CD4-positive, alpha-beta T cell treated with Interleukin-12 subunit alpha and Interleukin-12 subunit beta, for 1 hour (primary cell): ENCODE measurements at regions not wholly inside any gene's neighbourhood (a gene's known extent, or its start where the extent isn't known, plus 50 kb on each side); places are given as distances from the start of the nearest gene placed in this dataset.
A peak's percentile ranks its signal among the peaks of the same experiment; 100 is the strongest.
"Not testable (repeated sequence)": the region's sequence is repeated elsewhere in the genome, so short reads cannot be mapped to it uniquely, and the experiment has no call there.

Source experiments
- DNase-seq: peaks from one replicate; pipeline ENCODE4 v3.0.0-alpha.2; 2020

- DNase-seq: no peak
Observed at GRCh38 chr5:91283326-91283725, 99.8 kb downstream of the ARRDC3 start.

- no peak for DNase-seq
Observed at GRCh38 chr5:91282210-91282609, 100.9 kb downstream of the ARRDC3 start.

- no peak for DNase-seq
Observed at GRCh38 chr5:91281401-91281800, 101.7 kb downstream of the ARRDC3 start.

DNA sequence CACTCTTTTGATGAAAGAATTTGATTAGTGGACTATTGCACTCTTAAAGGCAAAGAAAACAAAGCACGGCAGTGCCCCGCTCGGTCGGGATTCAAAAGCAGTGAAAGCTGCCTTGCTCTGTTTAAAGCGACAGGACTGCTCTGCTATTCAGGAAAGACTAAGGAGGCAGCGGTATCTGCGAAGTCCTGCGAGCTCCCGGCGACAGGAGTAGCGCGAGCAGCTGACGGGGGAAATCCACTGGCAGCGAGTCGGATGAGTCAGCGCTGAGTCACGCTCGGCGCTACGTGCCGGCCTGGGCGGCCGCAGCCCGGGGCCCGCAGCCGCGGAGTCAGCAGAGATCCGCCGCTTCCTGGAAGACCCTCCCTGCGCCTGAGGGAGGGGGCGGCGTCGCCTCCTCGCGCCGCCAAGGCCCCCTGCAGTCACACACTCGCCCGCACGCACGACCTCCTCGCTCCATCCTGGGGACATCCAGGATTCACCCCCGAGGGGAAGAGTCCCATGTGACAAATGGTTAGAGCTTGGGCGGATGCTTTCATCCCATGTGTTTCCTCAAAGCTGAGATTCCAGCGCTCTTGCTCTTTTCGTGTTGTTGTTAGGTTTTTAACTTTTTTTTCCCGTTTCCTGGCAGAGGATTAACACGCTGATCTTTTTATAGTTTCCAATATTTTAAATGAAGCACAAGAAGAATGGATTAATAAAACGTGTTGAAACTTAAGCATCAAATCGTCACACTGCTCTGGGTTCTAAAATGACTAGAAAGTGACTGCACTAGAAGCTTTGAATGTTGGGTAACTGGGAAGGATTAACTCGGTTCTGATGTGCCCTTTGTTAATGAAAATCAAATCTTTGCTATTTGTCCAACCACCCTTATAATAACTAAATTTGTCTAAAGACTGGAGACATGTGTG is 102.5 kb downstream of the ARRDC3 start:
- peak; percentile 85 for DNase-seq

- DNase-seq: no peak
Observed at GRCh38 chr5:91277840-91278239, 105.3 kb downstream of the ARRDC3 start.

GRCh38 chr5:91277093-91277626 is 106.0 kb downstream of the ARRDC3 start:
- no peak for DNase-seq

- DNase-seq: no peak
Observed at GRCh38 chr5:91272858-91273257, 110.3 kb downstream of the ARRDC3 start.

DNA sequence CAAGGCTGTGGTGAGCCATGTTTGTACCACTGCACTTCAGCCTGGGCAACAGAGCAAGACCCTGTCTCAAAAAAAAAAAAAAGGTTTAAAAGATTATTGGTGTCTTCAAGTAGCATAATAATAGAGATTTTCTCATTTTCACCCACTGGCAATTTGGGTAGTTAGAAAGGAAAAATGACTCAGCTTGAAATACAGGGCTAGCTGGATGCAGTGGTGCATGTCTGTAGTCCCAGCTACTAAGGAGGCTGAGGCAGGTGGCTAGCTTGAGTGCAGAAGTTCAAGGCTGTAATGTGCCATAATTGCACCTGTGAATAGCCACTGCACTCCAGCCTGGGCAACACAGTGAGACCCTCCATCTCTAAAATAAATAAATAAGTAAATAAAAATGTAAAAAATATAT is 111.1 kb downstream of the ARRDC3 start:
- no peak for DNase-seq

DNA sequence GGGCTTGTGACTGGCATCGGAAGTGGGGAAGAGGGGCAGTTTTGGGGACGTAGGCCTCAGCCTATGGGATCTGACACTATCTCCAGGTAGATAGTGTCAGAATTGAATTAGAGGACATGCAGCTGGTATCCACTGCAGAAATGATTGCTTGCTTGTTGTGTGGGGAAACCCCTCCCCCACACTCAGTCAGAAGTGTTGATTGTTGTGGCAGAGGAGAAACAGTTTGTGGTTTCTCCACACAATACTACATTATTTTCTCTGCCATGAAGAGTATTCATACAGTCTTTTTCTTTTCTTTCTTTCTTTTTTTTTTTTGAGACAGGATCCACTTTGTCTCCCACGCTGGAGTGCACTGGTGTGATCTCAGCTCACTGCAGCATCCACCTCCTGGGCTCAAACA is 113.9 kb downstream of the ARRDC3 start:
- DNase-seq: peak; percentile 16

DNA sequence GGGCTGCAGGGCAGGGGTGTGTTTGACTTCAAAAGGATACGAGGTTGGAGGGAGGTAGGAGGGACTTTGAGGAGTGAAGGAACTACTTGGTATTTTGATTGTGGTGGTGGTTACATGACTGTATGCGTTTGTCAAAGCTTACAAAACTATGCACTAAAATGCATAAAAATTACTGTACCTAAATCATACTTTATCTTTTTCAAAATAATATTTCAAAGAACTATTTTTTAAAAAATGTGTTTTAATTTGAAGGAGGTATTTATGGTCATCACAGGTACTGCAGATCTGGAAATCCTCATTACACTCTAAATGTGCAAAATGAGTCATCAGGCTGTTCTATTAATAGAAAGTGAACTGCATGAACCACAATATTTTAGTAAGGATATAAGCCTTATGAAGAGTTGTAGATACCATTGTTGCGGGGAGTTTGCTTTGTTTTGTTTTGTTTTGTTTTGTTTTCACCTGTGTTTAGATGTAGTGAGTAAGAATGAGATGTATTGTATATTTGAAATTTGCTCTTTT is 116.9 kb downstream of the ARRDC3 start:
- peak; percentile 7 for DNase-seq

- no peak for DNase-seq
Observed at GRCh38 chr5:91264311-91265051, 118.6 kb downstream of the ARRDC3 start.

- no peak for DNase-seq
Observed at GRCh38 chr5:91263898-91264297, 119.2 kb downstream of the ARRDC3 start.

GRCh38 chr5:91257301-91257700 is 125.8 kb downstream of the ARRDC3 start:
- DNase-seq: no peak

DNA sequence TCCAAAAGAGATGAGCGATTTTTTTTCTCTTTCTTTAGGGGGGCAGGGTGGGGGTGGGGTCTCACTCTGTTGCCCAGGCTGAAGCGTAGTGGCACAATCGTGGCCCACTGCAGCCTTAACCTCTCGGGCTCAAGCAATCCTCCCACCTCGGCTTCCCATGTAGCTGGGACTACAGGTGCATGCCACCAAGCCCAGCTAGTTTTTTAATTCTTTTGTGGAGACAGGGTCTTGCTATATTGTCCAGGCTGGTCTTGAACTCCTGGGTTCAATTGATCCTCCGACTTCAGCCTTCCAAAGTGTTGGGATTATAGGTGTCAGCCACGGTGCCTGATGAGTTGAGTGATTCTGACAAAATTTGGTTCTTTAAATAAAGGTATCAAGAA is 127.0 kb downstream of the ARRDC3 start:
- no peak for DNase-seq

- DNase-seq: no peak
Observed at GRCh38 chr5:91255396-91256141, 127.5 kb downstream of the ARRDC3 start.

DNA sequence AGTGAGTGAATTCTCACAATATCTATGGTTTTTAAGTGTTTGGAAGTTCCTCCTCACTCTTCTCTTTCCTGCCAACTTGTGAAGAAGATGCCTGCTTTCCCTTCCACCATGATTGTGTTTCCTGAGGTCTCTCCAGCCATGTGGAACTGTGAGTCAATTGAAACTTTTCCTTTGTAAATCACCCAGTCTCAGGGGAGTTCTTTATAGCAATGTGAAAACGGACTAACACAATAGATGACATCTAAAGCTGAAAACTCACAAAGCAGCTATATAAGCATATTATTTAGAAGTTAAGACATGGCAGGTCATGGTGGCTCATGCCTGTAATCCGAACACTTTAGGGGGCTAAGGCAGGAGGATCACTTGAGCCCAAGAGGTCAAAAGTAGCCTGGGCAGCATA is 130.2 kb downstream of the ARRDC3 start:
- no peak for DNase-seq

- DNase-seq: no peak
Observed at GRCh38 chr5:91245871-91246270, 137.2 kb downstream of the ARRDC3 start.

DNA sequence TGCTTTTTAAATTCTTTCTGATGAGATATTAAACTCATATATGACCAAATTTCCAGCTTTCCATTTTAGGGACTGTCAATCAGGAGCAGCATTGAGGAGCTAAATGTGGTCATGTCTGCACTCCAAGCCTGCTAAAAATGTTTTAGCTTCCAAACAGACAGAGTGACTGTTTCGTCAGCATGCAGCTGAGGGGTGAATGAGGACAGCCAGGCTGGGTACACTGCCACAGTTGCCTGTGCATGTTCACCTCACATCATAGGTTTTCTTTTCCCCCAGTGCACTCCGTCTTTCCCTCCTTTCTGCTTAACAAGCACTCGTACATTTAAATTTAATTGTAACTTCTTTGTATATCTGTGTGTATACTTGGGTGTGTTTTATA is 138.1 kb downstream of the ARRDC3 start:
- DNase-seq: no peak

GRCh38 chr5:91244380-91245073 is 138.6 kb downstream of the ARRDC3 start:
- no peak for DNase-seq

DNA sequence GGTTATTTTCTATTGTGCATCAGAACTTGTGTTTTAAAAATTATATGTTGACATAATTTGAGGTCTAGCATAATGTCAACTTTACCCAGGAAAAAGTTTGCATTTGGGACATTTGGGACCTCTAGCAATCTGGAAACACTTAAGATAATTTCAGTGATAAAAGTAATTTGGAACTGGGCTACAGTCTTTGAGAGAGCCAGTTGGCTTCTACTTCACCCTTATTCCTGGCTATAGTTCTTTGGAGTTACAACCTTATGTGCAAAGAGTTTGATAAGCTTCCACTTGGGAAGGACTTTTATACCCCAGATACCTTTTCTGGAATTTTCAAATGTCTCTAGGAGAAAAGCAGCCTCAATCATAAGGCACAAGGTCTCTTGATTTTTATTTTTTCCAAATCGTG is 139.3 kb downstream of the ARRDC3 start:
- no peak for DNase-seq

- no peak for DNase-seq
Observed at GRCh38 chr5:91243286-91243685, 139.8 kb downstream of the ARRDC3 start.

GRCh38 chr5:91241460-91241859 is 141.7 kb downstream of the ARRDC3 start:
- not testable (repeated sequence) for DNase-seq
